ENCODE measurements at regions not wholly inside any gene's neighbourhood (a gene's known extent, or its start where the extent isn't known, plus 50 kb on each side); places are given as distances from the start of the nearest gene placed in this dataset.

- Histone ChIP-seq H3K9me3 (ENCODE audit: control insufficient read depth, low read depth, low read length) (no peaks in the 10 kb centered on the region), H3K23ac (ENCODE audit: insufficient read length, low read depth, low read length) (no peak overlapping the region), H3K4me2 (ENCODE audit: insufficient read depth, insufficient read length, low read length) (no peak overlapping the region), H3K4me1 (ENCODE audit: insufficient read depth, low read length) (no peaks in the 10 kb centered on the region), H2BK120ac (ENCODE audit: low read depth, low read length, poor library complexity, severe bottlenecking) (no peak overlapping the region), H2BK12ac (ENCODE audit: insufficient read length, low read depth, low read length) (no peak overlapping the region), H3K27ac (ENCODE audit: insufficient read length, low read depth, low read length) (no peak overlapping the region), H2BK5ac (ENCODE audit: insufficient read length, low read length) (no peak overlapping the region), H2AK5ac (ENCODE audit: insufficient read length, low read length) (no peak overlapping the region), H2BK20ac (ENCODE audit: low read depth, low read length, poor library complexity, severe bottlenecking) (no peak overlapping the region), H2BK15ac (ENCODE audit: low read depth, low read length) (no peak overlapping the region), H4K91ac (ENCODE audit: insufficient read length, low read depth, low read length) (no peak overlapping the region), H3K79me2 (ENCODE audit: insufficient read depth, low read length) (no peaks in the 10 kb centered on the region), H2AFZ (ENCODE audit: low read length) (no peak overlapping the region), H3T11ph (ENCODE audit: low read length) (no peak overlapping the region), H3K56ac (ENCODE audit: insufficient read length, low read depth, low read length) (no peak overlapping the region), H3K27me3 (ENCODE audit: insufficient read depth, low read length) (no peaks in the 10 kb centered on the region), H3K9ac (ENCODE audit: extremely low read depth, insufficient read length, low read length) (no peak overlapping the region), H3K14ac (ENCODE audit: insufficient read depth, low read length) (no peak overlapping the region), H4K5ac (ENCODE audit: insufficient read length, low read depth, low read length) (no peak overlapping the region), H3K79me1 (ENCODE audit: insufficient read depth, low read depth, low read length, poor library complexity, severe bottlenecking) (no peaks in the 10 kb centered on the region), H3K23me2 (ENCODE audit: insufficient read length, low read depth, low read length, poor library complexity, severe bottlenecking) (no peaks in the 10 kb centered on the region), H4K20me1 (ENCODE audit: control insufficient read depth, insufficient read depth, insufficient read length) (no peaks in the 10 kb centered on the region), H3K4ac (ENCODE audit: low read depth, low read length) (no peak overlapping the region), H3K18ac (ENCODE audit: insufficient read length, low read depth, low read length) (no peak overlapping the region), H4K8ac (replicated peaks; ENCODE audit: insufficient read length, low read depth, low read length) (no peak overlapping the region)
- peaks cover 6% of the 10 kb centered on the region in 2 experiments; a peak in 4 of 5 replicates for H3K9me3 Mint-ChIP-seq
- H3K27ac Mint-ChIP-seq = no peak overlapping the region
- no CpG with 5 or more reads among the region's 8 CpGs for WGBS (ENCODE audit: extremely low coverage, insufficient read length, low lambda C conversion rate)
- no peaks in the 10 kb centered on the region; a peak in 1 of 7 replicates for H3K36me3 Mint-ChIP-seq (ENCODE audit: insufficient read depth in 1 of 3, low read depth in 3 of 3)
- no peak overlapping the region for H3K4me3 Mint-ChIP-seq
- TF ChIP-seq CTCF (conservative IDR thresholded peaks at IDR 0.05) = no peak
- H3K27me3 Mint-ChIP-seq (ENCODE audit: low read depth) = no peaks in the 10 kb centered on the region
- H3K4me1 Mint-ChIP-seq = peaks cover 2 to 7% of the 10 kb centered on the region in 2 experiments; a peak in 2 of 4 replicates
- DNase-seq = no peak
Measured at GRCh38 chr2:54360055-54360792, 95.9 kb upstream of the SPTBN1 start.

Measured in H9 (cell line).